DMS153 (cell line): ENCODE measurements at regions not wholly inside any gene's neighbourhood (a gene's known extent, or its start where the extent isn't known, plus 50 kb on each side); places are given as distances from the start of the nearest gene placed in this dataset.

Experiments used
- DNase-seq: peaks from one replicate; lab custom pipeline; 2025; lab: John Stamatoyannopoulos, UW

GRCh38 chr16:86773354-86773715, 195.0 kb downstream of the FOXL1 start:
- DNase-seq = no peak

GRCh38 chr16:86774931-86775330, 196.6 kb downstream of the FOXL1 start:
- DNase-seq = no peak

- DNase-seq = no peak
Observed at GRCh38 chr16:86775511-86775921, 197.2 kb downstream of the FOXL1 start.

- no peak for DNase-seq
Observed at GRCh38 chr16:86777381-86777946, 199.1 kb downstream of the FOXL1 start.

- DNase-seq = no peak
Observed at GRCh38 chr16:86778108-86778745, 199.9 kb downstream of the FOXL1 start.

GRCh38 chr16:86778978-86779377, 200.6 kb downstream of the FOXL1 start:
- DNase-seq = no peak

- DNase-seq = no peak
Observed at GRCh38 chr16:86781046-86781445, 202.7 kb downstream of the FOXL1 start.

GRCh38 chr16:86783636-86784626, 205.6 kb downstream of the FOXL1 start:
- DNase-seq = no peak

- DNase-seq = no peak
Observed at GRCh38 chr16:86786338-86786737, 208.0 kb downstream of the FOXL1 start.

- no peak for DNase-seq
Observed at GRCh38 chr16:86786994-86787393, 208.6 kb downstream of the FOXL1 start.

GRCh38 chr16:86787538-86787937, 209.2 kb downstream of the FOXL1 start:
- DNase-seq = no peak

GRCh38 chr16:86789621-86790051, 211.3 kb downstream of the FOXL1 start:
- DNase-seq = no peak

GRCh38 chr16:86791287-86792035, 213.1 kb downstream of the FOXL1 start:
- no peak for DNase-seq

GRCh38 chr16:86794216-86794864, 216.0 kb downstream of the FOXL1 start:
- no peak for DNase-seq

- DNase-seq = no peak
Observed at GRCh38 chr16:86797700-86798099, 219.4 kb downstream of the FOXL1 start.

- no peak for DNase-seq
Observed at GRCh38 chr16:86798247-86799041, 220.1 kb downstream of the FOXL1 start.

- DNase-seq = no peak
Observed at GRCh38 chr16:86799367-86799766, 221.0 kb downstream of the FOXL1 start.

- no peak for DNase-seq
Observed at GRCh38 chr16:86800894-86801293, 222.5 kb downstream of the FOXL1 start.

GRCh38 chr16:86802013-86802412, 223.7 kb downstream of the FOXL1 start:
- DNase-seq = no peak

GRCh38 chr16:86805188-86805587, 226.8 kb downstream of the FOXL1 start:
- DNase-seq = no peak
